Fibroblast of villous mesenchyme (primary cell): ENCODE measurements at regions not wholly inside any gene's neighbourhood (a gene's known extent, or its start where the extent isn't known, plus 50 kb on each side); places are given as distances from the start of the nearest gene placed in this dataset.

Experiments used
- DNase-seq: peaks from one replicate; pipeline ENCODE4 v3.0.0-alpha.2; 2010; ENCODE audit warnings: low read depth
- H3K4me3 ChIP-seq: 2 replicates; pipeline ENCODE4 v1.5.1; 2011; ENCODE audit warnings: low read depth, mild to moderate bottlenecking, low read length
- TF ChIP-seq, protein P1 (sequence below): IDR thresholded peaks from 2 replicates; pipeline ENCODE4 v1.5.1; 2012; ENCODE audit warnings: low read depth, mild to moderate bottlenecking, low read length; ENCODE audit not compliant: insufficient read depth

GRCh38 chr9:107700847-107701246, 211.3 kb upstream of the KLF4 start:
- peak overlapping the region; percentile 32 for H3K4me3 ChIP-seq
- TF ChIP-seq, protein P1, sequence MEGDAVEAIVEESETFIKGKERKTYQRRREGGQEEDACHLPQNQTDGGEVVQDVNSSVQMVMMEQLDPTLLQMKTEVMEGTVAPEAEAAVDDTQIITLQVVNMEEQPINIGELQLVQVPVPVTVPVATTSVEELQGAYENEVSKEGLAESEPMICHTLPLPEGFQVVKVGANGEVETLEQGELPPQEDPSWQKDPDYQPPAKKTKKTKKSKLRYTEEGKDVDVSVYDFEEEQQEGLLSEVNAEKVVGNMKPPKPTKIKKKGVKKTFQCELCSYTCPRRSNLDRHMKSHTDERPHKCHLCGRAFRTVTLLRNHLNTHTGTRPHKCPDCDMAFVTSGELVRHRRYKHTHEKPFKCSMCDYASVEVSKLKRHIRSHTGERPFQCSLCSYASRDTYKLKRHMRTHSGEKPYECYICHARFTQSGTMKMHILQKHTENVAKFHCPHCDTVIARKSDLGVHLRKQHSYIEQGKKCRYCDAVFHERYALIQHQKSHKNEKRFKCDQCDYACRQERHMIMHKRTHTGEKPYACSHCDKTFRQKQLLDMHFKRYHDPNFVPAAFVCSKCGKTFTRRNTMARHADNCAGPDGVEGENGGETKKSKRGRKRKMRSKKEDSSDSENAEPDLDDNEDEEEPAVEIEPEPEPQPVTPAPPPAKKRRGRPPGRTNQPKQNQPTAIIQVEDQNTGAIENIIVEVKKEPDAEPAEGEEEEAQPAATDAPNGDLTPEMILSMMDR, result no peak
- peak; percentile 63 for DNase-seq

GRCh38 chr9:107699231-107699630, 209.7 kb upstream of the KLF4 start:
- TF ChIP-seq, protein P1, result no peak
- no peak for DNase-seq
- H3K4me3 ChIP-seq, result no peak overlapping the region

DNA sequence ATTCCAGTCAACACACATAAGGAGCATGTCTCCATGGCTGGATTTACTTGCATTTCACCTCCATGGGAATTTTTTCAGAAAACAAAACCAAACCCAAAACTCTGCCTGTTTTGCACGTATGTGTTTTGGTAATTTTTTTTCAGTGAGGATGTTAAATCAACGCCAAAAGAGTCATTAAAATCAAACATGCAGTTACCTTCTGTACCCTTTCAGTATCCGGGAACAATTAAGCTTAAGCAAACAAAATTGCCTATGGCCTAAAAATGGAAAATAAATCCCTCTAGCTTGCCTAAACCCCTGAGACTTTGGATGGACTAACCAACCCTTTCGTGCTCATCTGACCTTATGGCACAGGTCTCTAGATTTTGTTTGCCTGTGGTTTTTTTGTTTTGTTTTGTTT, 209.2 kb upstream of the KLF4 start:
- TF ChIP-seq, protein P1, result no peak
- no peak for DNase-seq

GRCh38 chr9:107696302-107696701, 206.7 kb upstream of the KLF4 start:
- TF ChIP-seq, protein P1, result no peak
- no peak overlapping the region for H3K4me3 ChIP-seq

More for the DNA sequence above, 209.2 kb upstream of the KLF4 start:
- no peak overlapping the region for H3K4me3 ChIP-seq

GRCh38 chr9:107694390-107694789, 204.8 kb upstream of the KLF4 start:
- DNase-seq, result peak; percentile 97
- TF ChIP-seq, protein P1, result no peak
- H3K4me3 ChIP-seq, result no peak overlapping the region

More at GRCh38 chr9:107696302-107696701, 206.7 kb upstream of the KLF4 start:
- no peak for DNase-seq

DNA sequence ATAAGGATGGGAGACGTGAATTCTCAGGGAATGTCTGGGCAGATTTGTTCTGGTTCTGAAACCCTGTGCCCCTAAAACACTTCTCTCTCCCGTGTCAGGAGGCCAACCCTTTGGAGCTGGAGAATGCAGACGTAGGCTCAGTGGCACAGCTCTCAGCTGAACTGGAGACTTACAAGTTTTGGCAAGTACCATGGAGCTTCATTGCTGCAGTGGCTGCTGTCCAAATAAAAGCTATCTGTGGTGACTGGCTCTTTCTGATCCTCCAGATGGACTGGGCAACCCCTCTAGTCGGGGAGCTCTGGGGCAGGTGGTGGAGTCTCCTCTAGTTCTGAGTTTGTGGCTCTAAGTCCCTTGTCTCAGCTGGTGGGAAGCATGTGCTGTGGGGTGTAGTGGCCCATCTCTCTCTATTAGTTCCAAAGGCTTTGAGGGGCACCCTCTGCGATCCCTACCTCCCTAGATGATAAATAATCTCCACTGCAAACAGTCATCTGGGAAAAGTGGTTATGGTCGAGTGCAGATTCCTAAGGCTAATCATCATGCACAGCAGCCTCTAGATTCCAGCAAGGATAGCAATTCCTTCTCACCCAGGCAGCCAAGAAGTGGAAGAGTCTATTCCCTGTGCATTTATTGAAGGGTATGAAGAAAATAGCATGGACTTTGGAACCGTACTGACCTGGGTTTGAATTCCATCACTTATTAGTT, 204.2 kb upstream of the KLF4 start:
- DNase-seq, result peak; percentile 69
- TF ChIP-seq, protein P1, result no peak
- no peak overlapping the region for H3K4me3 ChIP-seq

GRCh38 chr9:107691664-107692063, 202.1 kb upstream of the KLF4 start:
- TF ChIP-seq, protein P1, result no peak
- H3K4me3 ChIP-seq, result no peak overlapping the region
- no peak for DNase-seq
